ENCODE measurements at regions not wholly inside any gene's neighbourhood (a gene's known extent, or its start where the extent isn't known, plus 50 kb on each side); places are given as distances from the start of the nearest gene placed in this dataset.

- no peaks in the 10 kb centered on the region for H3K4me1 ChIP-seq (ENCODE audit: insufficient read depth, low read length)
- TF ChIP-seq CTCF (IDR thresholded peaks at IDR 0.05; ENCODE audit: borderline replicate concordance, extremely low read depth, low read length, poor library complexity, severe bottlenecking), result no peak
- TF ChIP-seq EZH2 (IDR thresholded peaks at IDR 0.05; ENCODE audit: borderline replicate concordance, low read depth, low read length, severe bottlenecking), result no peak
- no peaks in the 10 kb centered on the region for H3K36me3 ChIP-seq (ENCODE audit: insufficient read depth, low read length)
- no peak overlapping the region for H3K9ac ChIP-seq (ENCODE audit: low read depth, low read length)
- no peak for ATAC-seq (ENCODE audit: insufficient read depth, low read depth)
- H3K79me2 ChIP-seq (ENCODE audit: insufficient read depth, low read length), result no peaks in the 10 kb centered on the region
- no peak overlapping the region for H3K27ac ChIP-seq (ENCODE audit: low read length)
- H4K20me1 ChIP-seq (ENCODE audit: insufficient read depth, low read length), result no peaks in the 10 kb centered on the region
- no peak for DNase-seq
- H3K9me3 ChIP-seq (ENCODE audit: insufficient read depth, low read length, severe bottlenecking), result no peaks in the 10 kb centered on the region
- no peak overlapping the region for H3K4me3 ChIP-seq (ENCODE audit: low read depth in 1 of 2, low read length in 2 of 2)
- H3K4me2 ChIP-seq (ENCODE audit: insufficient read depth, low read length), result no peak overlapping the region
- peaks cover 1% of the 10 kb centered on the region for H3K27me3 ChIP-seq (ENCODE audit: insufficient read depth, low read length, poor library complexity)
- no peak overlapping the region for H2AFZ ChIP-seq (ENCODE audit: low read depth, low read length)
These were observed 70.2 kb upstream of the NAV2 start for GRCh38 chr11:19642185-19643158.

GRCh38 chr11:19639603-19640105, 73.0 kb upstream of the NAV2 start:
- Histone ChIP-seq H3K36me3 (ENCODE audit: insufficient read depth, low read length) (no peaks in the 10 kb centered on the region), H3K9ac (ENCODE audit: low read depth, low read length) (no peak overlapping the region), H3K4me2 (ENCODE audit: insufficient read depth, low read length) (no peak overlapping the region), H2AFZ (ENCODE audit: low read depth, low read length) (no peak overlapping the region), H3K4me3 (ENCODE audit: low read depth in 1 of 2, low read length in 2 of 2) (no peak overlapping the region), H3K4me1 (ENCODE audit: insufficient read depth, low read length) (no peaks in the 10 kb centered on the region), H3K79me2 (ENCODE audit: insufficient read depth, low read length) (no peaks in the 10 kb centered on the region), H3K27me3 (ENCODE audit: insufficient read depth, low read length, poor library complexity) (no peaks in the 10 kb centered on the region), H3K9me3 (ENCODE audit: insufficient read depth, low read length, severe bottlenecking) (no peaks in the 10 kb centered on the region), H4K20me1 (ENCODE audit: insufficient read depth, low read length) (no peaks in the 10 kb centered on the region), H3K27ac (ENCODE audit: low read length) (no peak overlapping the region)
- no peak for ATAC-seq (ENCODE audit: insufficient read depth, low read depth)
- no peak for DNase-seq
- TF ChIP-seq CTCF (IDR thresholded peaks at IDR 0.05; ENCODE audit: borderline replicate concordance, extremely low read depth, low read length, poor library complexity, severe bottlenecking) (no peak), EZH2 (IDR thresholded peaks at IDR 0.05; ENCODE audit: borderline replicate concordance, low read depth, low read length, severe bottlenecking) (no peak)

- H3K36me3 ChIP-seq (ENCODE audit: insufficient read depth, low read length), result no peaks in the 10 kb centered on the region
- TF ChIP-seq CTCF (IDR thresholded peaks at IDR 0.05; ENCODE audit: borderline replicate concordance, extremely low read depth, low read length, poor library complexity, severe bottlenecking) (no peak), EZH2 (IDR thresholded peaks at IDR 0.05; ENCODE audit: borderline replicate concordance, low read depth, low read length, severe bottlenecking) (no peak)
- no peak overlapping the region for H2AFZ ChIP-seq (ENCODE audit: low read depth, low read length)
- no peaks in the 10 kb centered on the region for H3K9me3 ChIP-seq (ENCODE audit: insufficient read depth, low read length, severe bottlenecking)
- no peaks in the 10 kb centered on the region for H3K27me3 ChIP-seq (ENCODE audit: insufficient read depth, low read length, poor library complexity)
- no peaks in the 10 kb centered on the region for H3K79me2 ChIP-seq (ENCODE audit: insufficient read depth, low read length)
- DNase-seq (no peak), ATAC-seq (ENCODE audit: insufficient read depth, low read depth) (no peak)
- H4K20me1 ChIP-seq (ENCODE audit: insufficient read depth, low read length), result no peaks in the 10 kb centered on the region
- no peak overlapping the region for H3K27ac ChIP-seq (ENCODE audit: low read length)
- H3K9ac ChIP-seq (ENCODE audit: low read depth, low read length), result no peak overlapping the region
- no peaks in the 10 kb centered on the region for H3K4me1 ChIP-seq (ENCODE audit: insufficient read depth, low read length)
- H3K4me3 ChIP-seq (ENCODE audit: low read depth in 1 of 2, low read length in 2 of 2), result no peak overlapping the region
- no peak overlapping the region for H3K4me2 ChIP-seq (ENCODE audit: insufficient read depth, low read length)
These were observed 77.3 kb upstream of the NAV2 start for GRCh38 chr11:19635332-19635731.
